Mesodermal cell (in vitro differentiated cells): ENCODE measurements at regions not wholly inside any gene's neighbourhood (a gene's known extent, or its start where the extent isn't known, plus 50 kb on each side); places are given as distances from the start of the nearest gene placed in this dataset.
A peak's percentile ranks its signal among the peaks of the same experiment; 100 is the strongest.

Experiments
- H3K27ac ChIP-seq: 2 replicates; pipeline ENCODE4 v1.7.0; 2013; ENCODE audit warnings: mild to moderate bottlenecking, low read depth, low read length, moderate library complexity; ENCODE audit not compliant: severe bottlenecking
- H3K36me3 ChIP-seq: 2 replicates; pipeline ENCODE4 v1.7.1; 2013; ENCODE audit warnings: mild to moderate bottlenecking, low read length, moderate library complexity; ENCODE audit not compliant: control insufficient read depth, insufficient read depth
- H3K4me1 ChIP-seq: one replicate; pipeline ENCODE4 v1.7.1; 2013; ENCODE audit warnings: mild to moderate bottlenecking, low read length; ENCODE audit not compliant: insufficient read depth, control insufficient read depth, poor library complexity, severe bottlenecking
- H3K4me3 ChIP-seq: 2 replicates; pipeline ENCODE4 v1.7.0; 2013; ENCODE audit warnings: low read length, control low read depth, mild to moderate bottlenecking; ENCODE audit not compliant: insufficient read depth, poor library complexity, severe bottlenecking; ENCODE audit errors: extremely low read depth
- H3K9me3 ChIP-seq: 2 replicates; pipeline ENCODE4 v1.7.1; 2013; ENCODE audit warnings: mild to moderate bottlenecking, low read length, moderate library complexity; ENCODE audit not compliant: control insufficient read depth
- WGBS, 2 experiments: methylation state at CpG; one replicate each; pipeline ENCODE4 v1.1.5; 2013; ENCODE audit warnings: missing lambda C conversion rate in 2 of 2; ENCODE audit not compliant: insufficient coverage in 2 of 2; 5-methylcytosine and 5-hydroxymethylcytosine counted together

DNA sequence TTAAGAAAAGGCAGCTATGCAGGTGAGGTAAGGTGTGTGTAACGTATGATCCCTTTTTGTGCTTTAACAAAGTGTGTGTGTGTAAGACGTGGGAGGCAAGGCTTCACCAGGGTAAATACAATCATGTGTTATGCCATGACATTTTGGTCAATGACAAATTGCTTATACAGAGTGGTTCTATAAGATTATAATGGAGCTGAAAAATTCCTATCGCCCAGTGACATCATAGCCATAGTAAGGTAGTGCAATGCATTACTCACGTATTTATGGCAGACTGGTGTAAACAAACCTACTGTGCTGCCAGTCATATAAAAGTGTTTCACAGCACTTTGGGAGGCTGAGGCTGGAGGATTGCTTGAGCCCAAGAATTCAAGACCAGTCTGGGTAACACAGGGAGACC is 60.2 kb upstream of the LCTL start:
- H3K36me3 ChIP-seq, result no peaks in the 10 kb centered on the region
- no peak overlapping the region for H3K27ac ChIP-seq
- H3K9me3 ChIP-seq, result no peaks in the 10 kb centered on the region
- peaks cover 45% of the 10 kb centered on the region for H3K4me1 ChIP-seq
- no peak overlapping the region for H3K4me3 ChIP-seq
- 100% methylated on average over 4 of the region's 4 CpGs for WGBS, 2 experiments

DNA sequence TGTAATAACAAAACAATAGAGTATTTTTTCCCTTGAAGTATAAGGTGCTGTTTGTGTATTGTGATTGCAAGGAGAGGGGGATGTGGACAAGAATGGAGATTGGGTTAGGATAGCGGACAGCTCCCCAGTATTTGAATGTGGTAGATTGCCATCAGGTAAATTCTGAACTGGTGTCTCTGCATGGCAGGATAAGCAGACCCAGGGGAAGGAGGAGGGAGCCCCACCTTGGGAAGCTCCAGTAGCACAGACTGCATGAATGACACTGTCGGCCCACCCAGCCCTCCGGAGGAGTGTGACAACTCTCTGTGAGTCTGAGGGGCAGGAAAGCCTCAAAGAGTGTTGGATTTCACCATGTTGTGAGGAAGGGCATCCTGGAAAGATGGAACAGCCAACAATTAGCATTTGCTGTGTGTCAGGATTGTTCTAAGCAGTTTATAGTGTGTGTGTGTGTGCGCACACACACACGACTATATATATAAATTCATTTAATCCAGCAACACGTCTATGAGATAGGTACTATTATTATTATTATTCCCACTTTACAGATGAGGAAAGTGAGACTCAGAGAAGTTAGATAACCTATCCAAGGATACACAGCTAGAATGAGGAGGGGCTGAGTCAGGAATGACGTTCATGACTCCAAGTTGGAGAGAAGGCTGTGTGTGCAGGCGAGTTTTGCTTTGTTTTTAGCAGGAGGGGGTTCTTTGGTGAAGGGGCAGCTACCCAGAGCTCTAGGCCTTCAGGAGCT is 63.4 kb upstream of the LCTL start:
- WGBS, 2 experiments, result 67 to 73% methylated on average over 3 to 5 of the region's 8 CpGs
- Histone ChIP-seq H3K4me1 (peaks cover 61% of the 10 kb centered on the region), H3K4me3 (no peak overlapping the region), H3K36me3 (no peaks in the 10 kb centered on the region), H3K27ac (peak overlapping the region; percentile 88), H3K9me3 (no peaks in the 10 kb centered on the region)

GRCh38 chr15:66629817-66630576 is 64.2 kb upstream of the LCTL start:
- H3K27ac ChIP-seq, result peak overlapping the region; percentile 88
- 58 to 96% methylated on average over 3 of the region's 4 CpGs for WGBS, 2 experiments
- peaks cover 70% of the 10 kb centered on the region for H3K4me1 ChIP-seq

DNA sequence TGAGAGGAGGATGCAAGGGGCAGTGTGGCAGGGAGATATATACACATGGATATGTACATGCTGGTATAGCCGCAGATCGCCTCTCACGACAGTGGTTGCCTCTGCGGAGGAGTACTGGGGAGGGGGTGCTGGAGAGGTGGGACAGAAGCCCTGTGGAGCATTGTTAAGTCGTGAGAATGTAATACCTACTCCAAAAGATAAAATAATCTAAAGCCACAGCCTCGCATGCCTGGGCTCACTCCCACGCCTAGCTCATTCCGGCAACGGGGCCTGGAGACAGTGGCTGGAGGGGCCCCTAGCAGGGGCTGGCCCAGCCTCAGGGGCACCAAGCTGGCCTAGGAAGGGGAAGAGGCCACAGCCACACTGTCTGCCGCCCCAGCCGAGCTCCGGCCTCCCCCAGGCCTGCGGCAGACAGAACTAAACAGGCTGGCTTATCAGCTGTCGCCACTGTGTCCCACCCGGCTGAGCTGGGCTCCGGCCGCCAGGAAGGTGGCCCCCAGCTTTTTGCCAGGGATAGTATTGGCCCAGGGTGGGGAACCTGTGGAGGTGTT is 65.1 kb upstream of the LCTL start:
- H3K27ac ChIP-seq, result peak overlapping the region; percentile 88
- no peaks in the 10 kb centered on the region for H3K36me3 ChIP-seq
- WGBS, 2 experiments, result 32 to 37% methylated on average over 11 to 15 of the region's 17 CpGs
- H3K4me3 ChIP-seq, result no peak overlapping the region
- H3K9me3 ChIP-seq, result no peaks in the 10 kb centered on the region
- H3K4me1 ChIP-seq, result peaks cover 74% of the 10 kb centered on the region

More at GRCh38 chr15:66629817-66630576, 64.2 kb upstream of the LCTL start:
- H3K4me3 ChIP-seq, result no peak overlapping the region
- no peaks in the 10 kb centered on the region for H3K9me3 ChIP-seq
- H3K36me3 ChIP-seq, result no peaks in the 10 kb centered on the region

DNA sequence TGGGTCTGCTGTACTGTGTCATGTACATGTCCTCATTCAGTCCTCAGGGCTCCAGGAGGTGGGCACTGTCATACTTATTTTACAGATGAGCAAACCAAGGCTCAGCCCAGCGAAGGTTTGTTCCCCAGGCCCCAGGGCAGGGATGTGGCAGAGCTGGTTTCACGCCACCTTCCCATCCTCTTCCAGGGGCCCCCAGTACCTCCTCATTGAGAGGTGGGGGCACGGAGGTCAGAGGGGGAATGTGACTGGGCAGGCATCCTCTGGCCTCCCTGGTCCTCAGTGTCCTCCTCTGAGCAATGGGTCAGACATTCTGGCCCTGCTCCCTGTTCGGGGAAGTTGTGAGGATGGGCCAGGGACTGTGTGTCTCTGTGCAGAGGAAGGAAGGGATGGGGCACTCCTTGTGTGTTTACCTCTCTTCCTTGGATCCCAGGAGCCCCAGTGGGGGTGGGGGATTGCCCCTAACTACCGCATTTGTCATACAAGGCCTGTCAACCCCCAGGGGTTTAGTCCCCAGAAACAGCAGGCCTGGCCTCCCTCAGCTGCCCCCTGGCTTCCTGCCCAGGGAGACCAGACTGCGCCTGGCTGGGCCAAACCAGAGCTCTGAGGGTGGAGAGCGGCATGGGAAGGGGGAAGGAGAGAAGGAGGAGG is 65.9 kb upstream of the LCTL start:
- H3K4me3 ChIP-seq, result no peak overlapping the region
- H3K9me3 ChIP-seq, result no peaks in the 10 kb centered on the region
- H3K36me3 ChIP-seq, result no peaks in the 10 kb centered on the region
- 62 to 63% methylated on average over 3 to 6 of the region's 7 CpGs for WGBS, 2 experiments
- H3K4me1 ChIP-seq, result peaks cover 74% of the 10 kb centered on the region
- H3K27ac ChIP-seq, result peak overlapping the region; percentile 82

DNA sequence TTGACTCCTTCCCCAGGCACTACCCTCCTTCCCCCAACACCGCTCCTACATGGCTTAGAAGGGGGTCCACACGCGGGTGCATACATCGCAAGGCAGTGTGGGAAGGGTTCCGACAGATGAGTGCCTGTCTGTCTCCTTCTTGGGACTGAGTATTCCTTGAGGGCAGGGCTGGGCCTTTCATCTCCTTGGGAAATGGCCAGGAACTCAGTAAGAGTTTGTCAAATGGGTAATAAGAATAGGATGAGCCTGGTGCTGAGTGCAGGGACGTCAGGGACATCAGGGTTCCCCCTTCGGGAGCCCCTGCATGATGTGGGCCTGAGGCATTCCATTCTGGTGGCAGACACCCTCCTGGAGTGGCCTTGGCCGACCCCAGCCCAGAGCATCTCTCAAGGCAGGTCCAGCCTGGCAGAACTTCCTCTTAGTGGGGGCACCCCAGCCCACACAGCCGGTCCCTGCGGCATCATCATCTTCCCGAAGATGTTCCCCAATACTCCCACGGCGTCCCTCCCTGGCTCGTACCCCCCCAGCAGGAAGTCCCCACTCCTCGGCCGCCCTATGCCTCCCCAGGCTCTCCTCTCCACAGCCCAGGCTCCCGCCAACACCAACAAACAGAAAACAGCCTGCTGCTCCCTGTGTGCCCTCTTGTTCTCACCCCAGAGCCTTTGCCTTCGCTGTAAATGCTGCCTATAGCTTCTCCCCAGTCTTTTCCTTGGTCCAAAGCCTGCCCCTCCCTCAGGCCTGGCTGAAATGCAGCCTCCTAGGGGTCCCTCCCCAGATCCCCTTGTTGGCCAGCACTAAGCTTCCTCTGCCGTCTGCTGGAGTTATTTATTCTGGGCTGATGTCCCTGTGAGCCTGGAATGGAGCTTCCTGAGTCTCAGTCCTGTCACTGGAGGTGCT is 67.5 kb upstream of the LCTL start:
- Histone ChIP-seq H3K36me3 (no peaks in the 10 kb centered on the region), H3K4me3 (no peak overlapping the region), H3K27ac (peak overlapping the region; percentile 82), H3K9me3 (no peaks in the 10 kb centered on the region), H3K4me1 (peaks cover 72% of the 10 kb centered on the region)
- 70 to 74% methylated on average over 12 to 18 of the region's 19 CpGs for WGBS, 2 experiments

DNA sequence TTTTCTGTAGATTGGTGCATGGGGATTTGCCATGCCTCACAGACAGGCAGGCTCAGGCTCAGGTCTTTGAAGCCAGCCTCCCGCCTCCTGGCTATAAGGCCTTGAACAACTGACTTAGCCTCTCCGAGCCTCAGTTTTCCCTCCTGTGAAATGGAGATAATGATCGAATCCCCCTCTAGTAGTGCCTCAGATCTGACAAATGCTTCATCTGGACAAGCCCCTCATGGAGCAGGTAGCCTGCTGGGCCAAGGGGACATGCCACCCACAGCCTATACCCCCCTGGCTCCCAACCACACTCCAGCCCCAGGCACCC is 68.1 kb upstream of the LCTL start:
- Histone ChIP-seq H3K9me3 (no peaks in the 10 kb centered on the region), H3K4me3 (no peak overlapping the region), H3K4me1 (peaks cover 66% of the 10 kb centered on the region), H3K27ac (peak overlapping the region; percentile 66), H3K36me3 (no peaks in the 10 kb centered on the region)
- WGBS, 2 experiments, result 89 to 96% methylated on average over 3 of the region's 3 CpGs

DNA sequence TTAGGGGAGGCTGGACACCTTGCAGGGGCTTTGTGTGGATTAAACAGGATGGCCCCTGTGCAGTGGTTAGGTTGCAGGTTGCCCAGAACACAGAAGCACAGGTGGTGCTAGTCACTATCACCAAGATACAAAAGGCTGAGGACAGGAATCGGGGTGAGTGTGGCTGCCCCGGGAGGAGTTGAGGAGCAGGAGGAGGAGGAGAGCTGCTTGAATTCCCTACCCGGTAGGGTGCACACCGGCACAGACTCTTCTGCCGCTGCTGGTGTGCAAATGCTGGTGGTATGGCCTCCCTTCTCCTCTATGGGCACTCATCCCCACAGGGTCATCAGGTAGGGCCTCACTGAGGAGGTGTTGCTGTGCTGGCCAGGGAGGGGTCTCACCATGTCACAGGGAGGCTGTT is 67.5 kb upstream of the SMAD6 start:
- Histone ChIP-seq H3K36me3 (no peaks in the 10 kb centered on the region), H3K27ac (no peak overlapping the region), H3K4me3 (no peak overlapping the region), H3K9me3 (no peaks in the 10 kb centered on the region), H3K4me1 (peaks cover 66% of the 10 kb centered on the region)
- WGBS, 2 experiments, result 50 to 60% methylated on average over 1 to 2 of the region's 5 CpGs

DNA sequence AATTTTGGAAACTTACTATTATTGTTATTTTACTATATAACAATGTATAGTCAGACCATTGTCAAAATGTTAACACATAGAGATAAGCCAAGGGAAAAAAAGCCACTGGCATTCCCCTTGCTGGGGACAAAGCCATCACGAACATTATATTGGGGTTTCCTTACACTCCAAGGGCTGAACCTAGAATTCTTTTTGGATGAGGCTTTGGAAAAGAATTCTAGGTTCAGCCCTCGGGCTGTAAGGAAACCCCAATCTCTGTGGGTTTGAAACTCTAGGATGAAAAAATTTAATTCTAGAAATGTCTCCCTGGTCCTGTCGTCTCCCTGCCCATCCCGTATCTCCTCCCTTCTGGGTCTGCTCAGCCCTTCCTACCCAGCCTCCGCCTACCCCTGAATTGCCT is 67.0 kb upstream of the SMAD6 start:
- Histone ChIP-seq H3K9me3 (no peaks in the 10 kb centered on the region), H3K27ac (no peak overlapping the region), H3K36me3 (no peaks in the 10 kb centered on the region), H3K4me3 (no peak overlapping the region), H3K4me1 (peaks cover 61% of the 10 kb centered on the region)
- WGBS, 2 experiments, result 50 to 60% methylated on average over 2 to 4 of the region's 5 CpGs

GRCh38 chr15:66635817-66636216 is 66.2 kb upstream of the SMAD6 start:
- H3K4me3 ChIP-seq, result no peak overlapping the region
- WGBS, 2 experiments, result 90 to 100% methylated on average over 3 of the region's 4 CpGs
- no peak overlapping the region for H3K27ac ChIP-seq
- no peaks in the 10 kb centered on the region for H3K9me3 ChIP-seq
- no peaks in the 10 kb centered on the region for H3K36me3 ChIP-seq
- peaks cover 53% of the 10 kb centered on the region for H3K4me1 ChIP-seq
